Memory B cell (primary cell): ENCODE measurements at regions not wholly inside any gene's neighbourhood (a gene's known extent, or its start where the extent isn't known, plus 50 kb on each side); places are given as distances from the start of the nearest gene placed in this dataset.
A peak's percentile ranks its signal among the peaks of the same experiment; 100 is the strongest.

ENCODE experiments used
- ATAC-seq: fragments of 150-1000 bp; cut with Tn5 transposase; 2 replicates; pipeline ENCODE4 v1.10.0; 2021; ENCODE audit warnings: low read depth, mild to moderate bottlenecking, moderate library complexity
- DNase-seq, 2 donors: peaks; one replicate each; pipeline ENCODE4 v3.0.0; 2022; ENCODE audit warnings: low spot score in 2 of 2
- H3K27ac Mint-ChIP-seq: one replicate; pipeline ENCODE4 v1.8.0; 2022; ENCODE audit warnings: mild to moderate bottlenecking, moderate library complexity, mixed read lengths
- H3K27me3 Mint-ChIP-seq: one replicate; pipeline ENCODE4 v1.8.0; 2022; ENCODE audit warnings: mixed read lengths
- H3K36me3 Mint-ChIP-seq: one replicate; pipeline ENCODE4 v1.8.0; 2022; ENCODE audit warnings: mild to moderate bottlenecking, mixed read lengths
- H3K4me1 Mint-ChIP-seq: one replicate; pipeline ENCODE4 v1.8.0; 2022; ENCODE audit warnings: mixed read lengths
- H3K4me3 Mint-ChIP-seq: one replicate; pipeline ENCODE4 v1.8.0; 2022; ENCODE audit warnings: mild to moderate bottlenecking, moderate library complexity, mixed read lengths
- H3K9me3 Mint-ChIP-seq: one replicate; pipeline ENCODE4 v1.8.0; 2022; ENCODE audit warnings: mixed read lengths

GRCh38 chr13:31043957-31044356, 111.5 kb downstream of the TEX26 start:
- ATAC-seq (peak; percentile 11), DNase-seq (no peak)
- no peak overlapping the region for H3K27ac Mint-ChIP-seq
- no peaks in the 10 kb centered on the region for H3K9me3 Mint-ChIP-seq
- peaks cover 23% of the 10 kb centered on the region for H3K27me3 Mint-ChIP-seq
- no peaks in the 10 kb centered on the region for H3K36me3 Mint-ChIP-seq
- peak overlapping the region; percentile 24 for H3K4me3 Mint-ChIP-seq
- H3K4me1 Mint-ChIP-seq, result peaks cover 16% of the 10 kb centered on the region

DNA sequence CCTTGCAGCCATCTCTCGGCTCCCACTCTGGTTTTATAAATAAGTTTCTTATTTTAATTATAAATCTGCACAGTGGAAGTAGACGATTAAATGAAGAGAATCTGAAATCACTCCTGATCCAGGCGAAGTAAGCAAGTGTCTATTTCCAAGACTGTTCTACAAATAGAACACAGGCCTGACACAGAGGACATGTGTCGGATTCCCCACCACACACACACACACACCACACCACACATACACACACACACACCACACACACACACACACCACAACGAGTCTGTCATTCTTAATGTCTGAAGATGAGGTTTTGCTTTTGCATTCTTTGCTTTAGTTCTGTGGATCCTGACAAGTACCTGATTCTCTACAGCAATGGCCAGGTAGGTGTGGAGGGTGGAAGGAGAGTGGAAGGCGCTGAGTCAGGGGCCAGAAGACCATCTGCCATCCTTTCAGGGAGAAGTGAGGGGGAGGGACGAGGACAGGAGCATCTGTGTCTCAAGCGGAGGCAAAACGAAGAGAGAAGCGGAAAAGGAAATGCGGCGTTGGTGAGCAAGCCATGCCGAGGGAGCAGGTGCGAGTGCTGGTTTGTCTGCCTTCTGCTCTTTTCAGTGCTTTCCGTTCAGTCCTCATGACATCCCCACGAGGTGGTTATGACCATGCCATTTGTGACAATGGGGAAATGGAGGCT, 110.2 kb downstream of the TEX26 start:
- H3K27ac Mint-ChIP-seq, result no peak overlapping the region

GRCh38 chr13:31042049-31042448, 109.6 kb downstream of the TEX26 start:
- ATAC-seq (no peak), DNase-seq (no peak)
- no peak overlapping the region for H3K4me3 Mint-ChIP-seq
- H3K36me3 Mint-ChIP-seq, result no peaks in the 10 kb centered on the region
- peaks cover 29% of the 10 kb centered on the region for H3K4me1 Mint-ChIP-seq
- H3K27ac Mint-ChIP-seq, result no peak overlapping the region
- peaks cover 23% of the 10 kb centered on the region for H3K27me3 Mint-ChIP-seq
- no peaks in the 10 kb centered on the region for H3K9me3 Mint-ChIP-seq

More for the DNA sequence above, 110.2 kb downstream of the TEX26 start:
- H3K36me3 Mint-ChIP-seq, result no peaks in the 10 kb centered on the region
- peaks cover 23% of the 10 kb centered on the region for H3K27me3 Mint-ChIP-seq
- H3K9me3 Mint-ChIP-seq, result no peaks in the 10 kb centered on the region
- no peak for DNase-seq
- ATAC-seq, result peak; percentile 17
- H3K4me3 Mint-ChIP-seq, result peak overlapping the region; percentile 12
- H3K4me1 Mint-ChIP-seq, result peaks cover 27% of the 10 kb centered on the region

GRCh38 chr13:31038834-31039552, 106.5 kb downstream of the TEX26 start:
- DNase-seq (no peak), ATAC-seq (peak; percentile 50)
- Mint-ChIP-seq H3K9me3 (no peaks in the 10 kb centered on the region), H3K36me3 (no peaks in the 10 kb centered on the region), H3K27ac (no peak overlapping the region), H3K4me3 (peak overlapping the region; percentile 27), H3K27me3 (peaks cover 21% of the 10 kb centered on the region), H3K4me1 (peaks cover 26% of the 10 kb centered on the region)

DNA sequence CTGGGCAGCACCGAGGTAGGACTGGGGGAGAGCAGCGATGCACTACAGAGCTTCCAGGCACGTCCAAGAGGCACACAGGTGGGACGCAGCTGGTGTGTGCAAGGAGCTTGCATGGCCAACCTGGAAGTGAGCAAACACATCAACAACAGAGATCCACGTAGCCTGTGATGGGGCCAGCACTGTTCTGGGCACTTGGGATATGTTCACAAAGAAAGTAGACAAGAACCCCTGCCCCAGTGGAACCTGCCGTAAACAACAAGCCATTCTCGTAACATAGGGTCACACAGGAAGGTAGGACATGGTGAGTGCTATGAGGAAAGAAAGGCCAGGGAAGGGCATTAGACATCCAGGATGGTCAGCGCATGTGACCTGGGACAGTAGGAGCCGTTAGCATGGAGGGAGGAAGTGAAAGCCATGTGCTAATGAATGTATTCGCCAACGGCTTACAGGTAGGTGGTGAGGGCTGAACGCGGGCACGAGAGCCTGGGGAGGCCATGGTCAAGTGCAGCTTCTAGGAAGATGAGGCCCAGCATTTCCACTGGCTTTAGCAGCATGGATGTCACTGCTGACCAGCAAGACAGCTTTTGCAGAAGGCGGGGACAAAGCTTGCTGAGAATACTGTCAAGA, 105.5 kb downstream of the TEX26 start:
- Mint-ChIP-seq H3K9me3 (no peaks in the 10 kb centered on the region), H3K4me3 (no peak overlapping the region), H3K36me3 (no peaks in the 10 kb centered on the region), H3K27me3 (peaks cover 18% of the 10 kb centered on the region), H3K27ac (no peak overlapping the region), H3K4me1 (peaks cover 26% of the 10 kb centered on the region)
- ATAC-seq (no peak), DNase-seq (no peak)

GRCh38 chr13:31036731-31037695, 104.6 kb downstream of the TEX26 start:
- Mint-ChIP-seq H3K4me1 (peaks cover 21% of the 10 kb centered on the region), H3K27ac (no peak overlapping the region), H3K9me3 (no peaks in the 10 kb centered on the region), H3K36me3 (no peaks in the 10 kb centered on the region), H3K27me3 (peaks cover 16% of the 10 kb centered on the region), H3K4me3 (no peak overlapping the region)
- ATAC-seq (no peak), DNase-seq (no peak)

- ATAC-seq (no peak), DNase-seq (no peak)
- no peaks in the 10 kb centered on the region for H3K36me3 Mint-ChIP-seq
- H3K4me1 Mint-ChIP-seq, result peaks cover 21% of the 10 kb centered on the region
- H3K27me3 Mint-ChIP-seq, result peaks cover 15% of the 10 kb centered on the region
- no peak overlapping the region for H3K4me3 Mint-ChIP-seq
- H3K9me3 Mint-ChIP-seq, result no peaks in the 10 kb centered on the region
- H3K27ac Mint-ChIP-seq, result no peak overlapping the region
These were observed 102.9 kb downstream of the TEX26 start for GRCh38 chr13:31035185-31035965.

GRCh38 chr13:31032528-31033113, 100.2 kb downstream of the TEX26 start:
- H3K9me3 Mint-ChIP-seq, result no peaks in the 10 kb centered on the region
- no peak overlapping the region for H3K27ac Mint-ChIP-seq
- no peak overlapping the region for H3K4me3 Mint-ChIP-seq
- ATAC-seq, result no peak
- H3K27me3 Mint-ChIP-seq, result peaks cover 15% of the 10 kb centered on the region
- H3K4me1 Mint-ChIP-seq, result peaks cover 2% of the 10 kb centered on the region
- DNase-seq, result no peak
- H3K36me3 Mint-ChIP-seq, result no peaks in the 10 kb centered on the region

DNA sequence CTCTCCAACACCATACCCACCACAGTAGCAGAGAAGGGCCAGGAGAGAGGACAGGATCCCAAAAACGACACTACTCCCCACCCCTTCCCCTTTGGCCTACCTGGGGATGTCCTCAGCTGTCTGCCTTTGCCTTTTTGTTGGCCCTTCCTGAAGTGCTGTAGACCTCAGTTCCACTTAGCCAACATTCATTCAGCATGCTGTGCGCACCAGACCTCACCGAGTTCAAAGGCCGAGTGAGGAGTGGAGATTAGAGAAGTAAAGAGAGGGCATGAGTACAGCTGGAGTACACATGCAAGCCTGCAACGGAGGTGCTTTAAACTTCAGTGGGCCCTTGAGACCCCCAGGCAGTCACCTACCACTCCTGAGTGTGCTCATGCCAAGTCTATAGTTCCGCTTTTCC, 99.0 kb downstream of the TEX26 start:
- H3K9me3 Mint-ChIP-seq, result no peaks in the 10 kb centered on the region
- no peak overlapping the region for H3K4me3 Mint-ChIP-seq

GRCh38 chr13:31029102-31029501, 96.6 kb downstream of the TEX26 start:
- ATAC-seq (no peak), DNase-seq (no peak)
- no peak overlapping the region for H3K4me3 Mint-ChIP-seq
- H3K4me1 Mint-ChIP-seq, result no peaks in the 10 kb centered on the region
- no peak overlapping the region for H3K27ac Mint-ChIP-seq
- no peaks in the 10 kb centered on the region for H3K36me3 Mint-ChIP-seq
- H3K9me3 Mint-ChIP-seq, result no peaks in the 10 kb centered on the region
- peaks cover 12% of the 10 kb centered on the region for H3K27me3 Mint-ChIP-seq

More for the DNA sequence above, 99.0 kb downstream of the TEX26 start:
- DNase-seq (no peak), ATAC-seq (no peak)
- Mint-ChIP-seq H3K27ac (no peak overlapping the region), H3K36me3 (no peaks in the 10 kb centered on the region), H3K27me3 (peaks cover 15% of the 10 kb centered on the region), H3K4me1 (no peaks in the 10 kb centered on the region)

DNA sequence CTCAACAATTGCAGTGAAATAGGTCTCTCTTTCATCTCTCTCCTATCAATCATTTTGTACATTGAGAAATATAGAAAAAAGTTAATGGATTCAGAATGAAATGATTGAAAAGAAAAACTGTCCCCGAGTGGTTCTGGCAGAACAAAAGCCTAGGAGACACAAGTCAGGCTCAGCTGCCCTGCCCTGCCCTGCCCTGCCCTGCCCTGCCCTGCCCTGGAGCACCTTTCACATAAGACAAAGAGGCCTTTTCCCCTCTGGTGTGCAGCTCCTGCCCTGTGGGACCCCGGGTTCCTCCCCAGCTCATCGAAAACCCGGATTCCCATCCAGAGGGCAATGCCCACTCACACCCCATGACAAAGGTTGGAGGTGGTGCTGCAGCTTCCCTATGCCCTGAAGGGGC, 94.7 kb downstream of the TEX26 start:
- ATAC-seq (no peak), DNase-seq (no peak)
- no peaks in the 10 kb centered on the region for H3K4me1 Mint-ChIP-seq
- H3K27ac Mint-ChIP-seq, result no peak overlapping the region
- no peak overlapping the region for H3K4me3 Mint-ChIP-seq
- no peaks in the 10 kb centered on the region for H3K36me3 Mint-ChIP-seq
- peaks cover 6% of the 10 kb centered on the region for H3K27me3 Mint-ChIP-seq
- no peaks in the 10 kb centered on the region for H3K9me3 Mint-ChIP-seq
